NCI-H446 (cell line): ENCODE measurements at regions not wholly inside any gene's neighbourhood (a gene's known extent, or its start where the extent isn't known, plus 50 kb on each side); places are given as distances from the start of the nearest gene placed in this dataset.
"Not testable (repeated sequence)": the region's sequence is repeated elsewhere in the genome, so short reads cannot be mapped to it uniquely, and the experiment has no call there.

Experiments
- DNase-seq, 2 experiments: peaks; one replicate each; lab custom pipeline; 2025; lab: John Stamatoyannopoulos, UW

GRCh38 chrX:34270434-34270833 lies 138.3 kb upstream of the FAM47A start:
- no peak for DNase-seq

- DNase-seq, result no peak
Measured at GRCh38 chrX:34238896-34239295, 106.8 kb upstream of the FAM47A start.

GRCh38 chrX:34230156-34230555 lies 98.0 kb upstream of the FAM47A start:
- DNase-seq, result not testable (repeated sequence)

- no peak for DNase-seq
Measured at GRCh38 chrX:34227804-34228203, 95.7 kb upstream of the FAM47A start.

GRCh38 chrX:34223574-34223973 lies 91.5 kb upstream of the FAM47A start:
- DNase-seq, result no peak

- no peak for DNase-seq
Measured at GRCh38 chrX:34218063-34218462, 85.9 kb upstream of the FAM47A start.

- DNase-seq, result no peak
Measured at GRCh38 chrX:34197946-34198345, 65.8 kb upstream of the FAM47A start.
